Lung (tissue), 11 donors: ENCODE measurements at regions not wholly inside any gene's neighbourhood (a gene's known extent, or its start where the extent isn't known, plus 50 kb on each side); places are given as distances from the start of the nearest gene placed in this dataset.

Experiments used
- ATAC-seq: fragments of 200-7000 bp; cut with Tn5 transposase; one replicate; pipeline ENCODE4 v1.9.1; 2020; ENCODE audit warnings: moderate number of reproducible peaks; ENCODE audit not compliant: insufficient read depth, low FRiP score
- DNase-seq, 3 donors: peaks; one replicate each; pipeline ENCODE4 v3.0.0-alpha.2; 2013 to 2017
- H3K27ac ChIP-seq, 2 donors: one replicate each; pipeline ENCODE4 v1.5.1; 2013; ENCODE audit warnings: mild to moderate bottlenecking in 2 of 2, moderate library complexity in 2 of 2, control low read depth in 1 of 2, inconsistent platforms in 1 of 2, low read depth in 1 of 2, low read length in 1 of 2
- H3K27me3 ChIP-seq, 3 donors: one replicate each; pipeline ENCODE4 v1.5.1; 2013; ENCODE audit warnings: low read length in 2 of 3; ENCODE audit not compliant: control insufficient read depth in 3 of 3, insufficient read depth in 3 of 3
- H3K36me3 ChIP-seq, 4 donors: one replicate each; pipeline ENCODE4 v1.5.1; 2013; ENCODE audit warnings: low read length in 4 of 4, mild to moderate bottlenecking in 1 of 4, moderate library complexity in 1 of 4; ENCODE audit not compliant: control insufficient read depth in 4 of 4, insufficient read depth in 4 of 4
- H3K4me1 ChIP-seq, 5 donors: one replicate each; pipeline ENCODE4 v1.5.1; 2013; ENCODE audit warnings: low read length in 5 of 5, mild to moderate bottlenecking in 2 of 5, moderate library complexity in 1 of 5; ENCODE audit not compliant: control insufficient read depth in 5 of 5, insufficient read depth in 5 of 5
- H3K4me3 ChIP-seq: one replicate; pipeline ENCODE4 v1.5.1; 2013; ENCODE audit warnings: mild to moderate bottlenecking, control low read depth, moderate library complexity
- H3K9ac ChIP-seq, 2 donors: one replicate each; pipeline ENCODE4 v1.5.1; 2013; ENCODE audit warnings: low read length in 2 of 2, control low read depth in 1 of 2; ENCODE audit not compliant: insufficient read depth in 1 of 2
- H3K9me3 ChIP-seq, 4 donors: one replicate each; pipeline ENCODE4 v1.5.1; 2013; ENCODE audit warnings: low read length in 3 of 4, mild to moderate bottlenecking in 1 of 4, moderate library complexity in 1 of 4; ENCODE audit not compliant: control insufficient read depth in 4 of 4, insufficient read depth in 3 of 4
- WGBS, 2 donors: extraction: QIAGEN DNeasy Blood & Tissue Kit; methylation state at CpG; one replicate each; pipeline ENCODE4 v1.1.7; 2013; 5-methylcytosine and 5-hydroxymethylcytosine counted together
- TF ChIP-seq, protein P1 (sequence below): IDR thresholded peaks from 2 replicates; pipeline ENCODE4 v1.5.1; 2012; ENCODE audit warnings: mild to moderate bottlenecking; ENCODE audit errors: control extremely low read depth, extremely low read depth
- donor health status: control.
- donor health status: control.
- donor health status: Bipolar disorder and iron deficiency.
- donor health status: healthy.
- donor health status: DM: yes; HTN: yes; CAD: no.

- Histone ChIP-seq H3K27ac (no peak overlapping the region), H3K9ac (no peak overlapping the region), H3K9me3 (no peaks in the 10 kb centered on the region), H3K27me3 (no peaks in the 10 kb centered on the region), H3K4me3 (no peak overlapping the region), H3K4me1 (no peaks in the 10 kb centered on the region), H3K36me3 (no peaks in the 10 kb centered on the region)
- 78 to 86% methylated on average over 2 of the region's 2 CpGs for WGBS, 2 donors
- ATAC-seq (no peak), DNase-seq (no peak)
- TF ChIP-seq, protein P1, sequence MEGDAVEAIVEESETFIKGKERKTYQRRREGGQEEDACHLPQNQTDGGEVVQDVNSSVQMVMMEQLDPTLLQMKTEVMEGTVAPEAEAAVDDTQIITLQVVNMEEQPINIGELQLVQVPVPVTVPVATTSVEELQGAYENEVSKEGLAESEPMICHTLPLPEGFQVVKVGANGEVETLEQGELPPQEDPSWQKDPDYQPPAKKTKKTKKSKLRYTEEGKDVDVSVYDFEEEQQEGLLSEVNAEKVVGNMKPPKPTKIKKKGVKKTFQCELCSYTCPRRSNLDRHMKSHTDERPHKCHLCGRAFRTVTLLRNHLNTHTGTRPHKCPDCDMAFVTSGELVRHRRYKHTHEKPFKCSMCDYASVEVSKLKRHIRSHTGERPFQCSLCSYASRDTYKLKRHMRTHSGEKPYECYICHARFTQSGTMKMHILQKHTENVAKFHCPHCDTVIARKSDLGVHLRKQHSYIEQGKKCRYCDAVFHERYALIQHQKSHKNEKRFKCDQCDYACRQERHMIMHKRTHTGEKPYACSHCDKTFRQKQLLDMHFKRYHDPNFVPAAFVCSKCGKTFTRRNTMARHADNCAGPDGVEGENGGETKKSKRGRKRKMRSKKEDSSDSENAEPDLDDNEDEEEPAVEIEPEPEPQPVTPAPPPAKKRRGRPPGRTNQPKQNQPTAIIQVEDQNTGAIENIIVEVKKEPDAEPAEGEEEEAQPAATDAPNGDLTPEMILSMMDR = no peak
These were observed 2244.0 kb upstream of the ACO1 start for GRCh38 chr9:30140407-30140806.

DNA sequence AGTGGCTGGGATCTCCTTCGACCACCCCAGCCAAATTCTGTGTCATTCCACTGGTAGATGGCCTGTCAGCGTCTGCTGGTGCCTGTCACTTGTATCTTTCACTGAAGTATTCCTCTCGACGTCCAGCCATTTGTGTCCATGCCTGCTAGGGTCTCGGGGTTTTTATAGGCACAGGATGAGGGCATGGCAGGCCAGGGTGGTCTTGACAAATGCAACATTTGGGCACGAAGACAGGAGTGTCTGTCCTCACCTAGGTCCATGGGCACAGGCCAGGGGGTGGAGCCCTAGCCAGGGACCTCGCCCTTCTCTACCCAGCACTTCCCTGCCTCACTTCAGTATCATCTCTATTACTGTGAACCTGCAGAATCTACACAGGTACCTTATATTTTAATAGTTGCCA is 2223.9 kb upstream of the ACO1 start:
- H3K9me3 ChIP-seq = no peaks in the 10 kb centered on the region
- H3K4me3 ChIP-seq = no peak overlapping the region
- H3K27ac ChIP-seq = no peak overlapping the region
- H3K4me1 ChIP-seq = no peaks in the 10 kb centered on the region
- WGBS, 2 donors = 79 to 83% methylated on average over 7 of the region's 7 CpGs
- H3K36me3 ChIP-seq = no peaks in the 10 kb centered on the region
- ATAC-seq (no peak), DNase-seq (no peak)
- H3K27me3 ChIP-seq = no peaks in the 10 kb centered on the region
- no peak overlapping the region for H3K9ac ChIP-seq
- TF ChIP-seq, protein P1 = no peak

DNA sequence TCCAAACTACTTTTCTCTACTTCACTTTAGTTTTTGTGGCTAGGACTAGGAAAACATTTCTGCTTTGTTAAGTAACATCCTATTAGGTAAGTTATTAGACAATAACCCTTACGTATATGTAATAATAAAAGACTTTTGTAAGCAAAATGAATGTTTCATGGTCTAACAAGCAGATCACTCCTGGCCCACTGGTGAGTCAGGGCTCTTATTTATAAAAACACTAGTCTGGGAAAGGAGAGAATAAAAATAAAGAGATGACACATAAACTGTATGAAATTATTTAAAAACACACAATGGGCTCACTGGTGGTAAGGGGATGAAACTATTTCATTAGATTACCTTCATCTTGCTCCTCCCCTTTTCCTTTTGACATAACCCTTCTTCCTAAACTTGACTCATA is 2212.2 kb upstream of the ACO1 start:
- no peak overlapping the region for H3K27ac ChIP-seq
- no peak for ATAC-seq
- H3K36me3 ChIP-seq = no peaks in the 10 kb centered on the region
- H3K27me3 ChIP-seq = no peaks in the 10 kb centered on the region
- no peaks in the 10 kb centered on the region for H3K4me1 ChIP-seq
- no peak overlapping the region for H3K4me3 ChIP-seq
- H3K9me3 ChIP-seq = peaks cover 0 to 1% (median 0%) of the 10 kb centered on the region in 4 donors
- TF ChIP-seq, protein P1 = no peak
- 66 to 85% methylated on average over 1 of the region's 1 CpG for WGBS, 2 donors
- no peak for DNase-seq
- H3K9ac ChIP-seq = no peak overlapping the region

DNA sequence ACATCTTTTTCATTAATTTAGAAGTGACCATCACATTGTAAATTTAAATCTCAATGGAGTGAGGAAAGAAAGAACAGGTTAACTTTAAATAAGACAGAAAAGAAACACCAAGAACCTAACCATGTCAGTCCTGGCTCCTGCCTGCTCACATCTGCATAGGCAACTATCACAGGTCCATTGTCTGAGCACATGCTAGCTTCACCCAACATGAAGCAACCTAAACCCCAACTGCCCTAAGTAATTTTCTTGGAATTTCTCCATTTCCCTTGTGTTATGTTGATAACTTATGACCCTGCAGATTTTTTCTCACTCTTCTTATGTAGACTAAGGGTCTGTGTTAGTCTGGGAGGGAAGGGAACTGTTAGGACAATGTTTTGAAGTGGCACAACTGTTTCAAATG is 2205.8 kb upstream of the ACO1 start:
- H3K4me3 ChIP-seq = no peak overlapping the region
- H3K4me1 ChIP-seq = no peaks in the 10 kb centered on the region
- H3K9ac ChIP-seq = no peak overlapping the region
- H3K27ac ChIP-seq = no peak overlapping the region
- no peaks in the 10 kb centered on the region for H3K36me3 ChIP-seq
- TF ChIP-seq, protein P1 = no peak
- no peak for ATAC-seq
- DNase-seq = no peak
- no peaks in the 10 kb centered on the region for H3K27me3 ChIP-seq
- H3K9me3 ChIP-seq = peaks cover 0 to 3% (median 0%) of the 10 kb centered on the region in 4 donors
